ENCODE measurements at regions not wholly inside any gene's neighbourhood (a gene's known extent, or its start where the extent isn't known, plus 50 kb on each side); places are given as distances from the start of the nearest gene placed in this dataset.

GRCh38 chr12:65734226-65734625 is 90.1 kb upstream of the HMGA2 start:
- FAIRE-seq (no peak), DNase-seq (ENCODE audit: low read depth in 1 of 2, low spot score in 1 of 2) (no peak), ATAC-seq (no peak)
- no peak for TF ChIP-seq EHF (CRISPR knock-in tag; IDR thresholded peaks at IDR 0.05)
- TF ChIP-seq RNF2 (IDR thresholded peaks at IDR 0.05; ENCODE audit: borderline replicate concordance, low read depth) = no peak
- TF ChIP-seq CHD2 (IDR thresholded peaks at IDR 0.05; ENCODE audit: low read length, partially characterized antibody) = no peak
- no peak for TF ChIP-seq CBX2 (IDR thresholded peaks at IDR 0.05; ENCODE audit: borderline replicate concordance, low read depth)
- TF ChIP-seq MYC (IDR thresholded peaks at IDR 0.05; ENCODE audit: borderline replicate concordance, low read length) = no peak
- TF ChIP-seq EP300 (IDR thresholded peaks at IDR 0.05) = no peak
- no peak for TF ChIP-seq HEYL (CRISPR knock-in tag; IDR thresholded peaks at IDR 0.05)
- TF ChIP-seq USF2 (IDR thresholded peaks at IDR 0.05) = no peak
- no peak for TF ChIP-seq HOXA7 (CRISPR knock-in tag; IDR thresholded peaks at IDR 0.05)
- TF ChIP-seq HDAC2 (IDR thresholded peaks at IDR 0.05) = no peak
- TF ChIP-seq ZSCAN20 (CRISPR knock-in tag; IDR thresholded peaks at IDR 0.05) = no peak
- no peaks in the 10 kb centered on the region for H3K9me3 ChIP-seq
- 22% methylated on average over 2 of the region's 2 CpGs for WGBS (ENCODE audit: missing lambda C conversion rate)
- ChIA-PET CTCF (interaction anchor here (0.6 kb wide), 1 partner anchor 61 kb away, joined by 3 read pairs; no protein-coding TSS in a partner anchor), POLR2A (no interaction called here)
- no peak overlapping the region for H3K4me3 ChIP-seq
- no peak overlapping the region for H3K27ac ChIP-seq
- no peak overlapping the region for H3K4me2 ChIP-seq
- no peaks in the 10 kb centered on the region for H3K4me1 ChIP-seq

GRCh38 chr12:65739606-65740005 is 84.7 kb upstream of the HMGA2 start:
- Histone ChIP-seq H3K27ac (no peak overlapping the region), H3K4me1 (peaks cover 7% of the 10 kb centered on the region; the same call in 1 of the 3 replicates), H3K4me2 (no peak overlapping the region), H3K9me3 (no peaks in the 10 kb centered on the region), H3K4me3 (no peak overlapping the region)
- ATAC-seq (no peak), DNase-seq (ENCODE audit: low read depth in 1 of 2, low spot score in 1 of 2) (no peak), FAIRE-seq (no peak)
- ChIA-PET POLR2A (no interaction called here), CTCF (interaction anchor here (0.6 kb wide), 1 partner anchor 102 kb away, joined by 3 read pairs; no protein-coding TSS in a partner anchor)
- WGBS (ENCODE audit: missing lambda C conversion rate) = 81% methylated on average over 4 of the region's 4 CpGs
- TF ChIP-seq CHD2 (IDR thresholded peaks at IDR 0.05; ENCODE audit: low read length, partially characterized antibody) (no peak), BHLHE40 (IDR thresholded peaks at IDR 0.05; ENCODE audit: low read depth, low read length) (no peak), MAX (IDR thresholded peaks at IDR 0.05) (no peak), ELK1 (IDR thresholded peaks at IDR 0.05; ENCODE audit: low read depth, low read length) (no peak), HDAC2 (IDR thresholded peaks at IDR 0.05) (no peak), MAZ (IDR thresholded peaks at IDR 0.05; ENCODE audit: borderline replicate concordance, low read depth, low read length) (no peak), NR3C1 (IDR thresholded peaks at IDR 0.05) (no peak), RARB (CRISPR knock-in tag; IDR thresholded peaks at IDR 0.05) (no peak), BCL3 (IDR thresholded peaks at IDR 0.05) (no peak), GATA3 (IDR thresholded peaks at IDR 0.05; ENCODE audit: borderline replicate concordance) (no peak), POLR2A (IDR thresholded peaks at IDR 0.05; ENCODE audit: low read length) (no peak), JUNB (IDR thresholded peaks at IDR 0.05) (no peak), TP53 (CRISPR knock-in tag; IDR thresholded peaks at IDR 0.05) (no peak), RCOR1 (IDR thresholded peaks at IDR 0.05; ENCODE audit: low read depth, low read length) (no peak), PBX3 (IDR thresholded peaks at IDR 0.05) (no peak), EHMT2 (IDR thresholded peaks at IDR 0.05; ENCODE audit: low read depth) (no peak), EHF (CRISPR knock-in tag; IDR thresholded peaks at IDR 0.05) (no peak), CBX2 (IDR thresholded peaks at IDR 0.05; ENCODE audit: borderline replicate concordance, low read depth) (no peak), CTCF (IDR thresholded peaks at IDR 0.05) (no peak), USF2 (IDR thresholded peaks at IDR 0.05) (no peak)

Data from A549 (cell line).